ENCODE measurements at regions not wholly inside any gene's neighbourhood (a gene's known extent, or its start where the extent isn't known, plus 50 kb on each side); places are given as distances from the start of the nearest gene placed in this dataset.

DNA sequence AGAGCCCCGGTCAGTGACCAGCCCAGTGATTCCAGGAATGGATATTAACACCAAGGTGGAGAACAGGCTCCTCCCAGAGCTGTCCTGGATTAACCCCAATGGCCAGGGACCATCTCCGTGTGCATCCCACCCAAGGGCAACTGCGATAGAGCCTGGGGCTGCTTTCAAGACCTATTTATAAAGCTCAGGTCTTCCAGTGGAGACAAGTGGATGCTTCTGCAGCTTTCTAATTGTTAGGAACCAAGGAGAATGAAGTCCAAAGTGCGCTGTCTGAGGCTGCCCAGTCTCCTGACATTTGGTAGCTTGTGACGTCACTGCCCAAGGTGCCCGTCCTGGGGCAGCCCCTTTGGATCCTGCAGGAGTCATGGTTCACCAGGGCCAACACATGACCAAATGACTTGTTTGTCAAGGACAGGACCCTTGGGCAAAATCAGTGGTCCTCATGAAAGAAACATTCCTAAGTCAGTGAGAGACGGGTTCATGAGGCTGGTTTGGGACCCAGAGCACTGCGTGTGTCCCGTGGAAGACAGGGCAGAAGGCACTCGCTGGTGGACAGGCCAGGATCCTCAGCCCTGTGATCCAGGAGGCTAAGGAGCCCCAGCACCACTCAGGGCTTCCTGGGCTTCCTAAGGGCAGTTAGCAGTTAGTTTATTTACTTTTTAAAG, 174.9 kb downstream of the ANKRD60 start:
- TF ChIP-seq, protein P1, sequence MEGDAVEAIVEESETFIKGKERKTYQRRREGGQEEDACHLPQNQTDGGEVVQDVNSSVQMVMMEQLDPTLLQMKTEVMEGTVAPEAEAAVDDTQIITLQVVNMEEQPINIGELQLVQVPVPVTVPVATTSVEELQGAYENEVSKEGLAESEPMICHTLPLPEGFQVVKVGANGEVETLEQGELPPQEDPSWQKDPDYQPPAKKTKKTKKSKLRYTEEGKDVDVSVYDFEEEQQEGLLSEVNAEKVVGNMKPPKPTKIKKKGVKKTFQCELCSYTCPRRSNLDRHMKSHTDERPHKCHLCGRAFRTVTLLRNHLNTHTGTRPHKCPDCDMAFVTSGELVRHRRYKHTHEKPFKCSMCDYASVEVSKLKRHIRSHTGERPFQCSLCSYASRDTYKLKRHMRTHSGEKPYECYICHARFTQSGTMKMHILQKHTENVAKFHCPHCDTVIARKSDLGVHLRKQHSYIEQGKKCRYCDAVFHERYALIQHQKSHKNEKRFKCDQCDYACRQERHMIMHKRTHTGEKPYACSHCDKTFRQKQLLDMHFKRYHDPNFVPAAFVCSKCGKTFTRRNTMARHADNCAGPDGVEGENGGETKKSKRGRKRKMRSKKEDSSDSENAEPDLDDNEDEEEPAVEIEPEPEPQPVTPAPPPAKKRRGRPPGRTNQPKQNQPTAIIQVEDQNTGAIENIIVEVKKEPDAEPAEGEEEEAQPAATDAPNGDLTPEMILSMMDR (IDR thresholded peaks at IDR 0.05), result no peak
- no peak for TF ChIP-seq POLR2A (IDR thresholded peaks at IDR 0.05)
